HCT116 (cell line): ENCODE measurements at regions not wholly inside any gene's neighbourhood (a gene's known extent, or its start where the extent isn't known, plus 50 kb on each side); places are given as distances from the start of the nearest gene placed in this dataset.

ENCODE experiments used
- ATAC-seq: fragments of 200-7000 bp; cut with Tn5 transposase; 2 replicates; pipeline ENCODE4 v1.9.1; 2020; ENCODE audit warnings: mild to moderate bottlenecking, moderate library complexity
- BruUV-seq: library from RNA; stranded (reverse); fragments of 400-500 nt; replicated peaks from 2 replicates; lab custom pipeline; 2021; lab: Mats Ljungman, UMichigan
- CTCF ChIA-PET: fragments of 300-600 bp; sonication (Branson Sonifier 250); formaldehyde crosslinking; loops from one replicate; lab custom pipeline; 2021; ENCODE audit warnings: antibody characterized with exemption; lab: Charles Lee
- POLR2A ChIA-PET: fragments of 300-600, 350-600 bp; sonication (Branson Sonifier 250); formaldehyde crosslinking; loops from one replicate; lab custom pipeline; 2021; ENCODE audit warnings: antibody characterized with exemption; lab: Charles Lee
- RAD21 ChIA-PET, 2 experiments: fragments of 300-600 bp; sonication (Branson Sonifier 250); formaldehyde crosslinking; loops; one replicate each; lab custom pipeline; 2023; ENCODE audit warnings: low total read pairs in 2 of 2; ENCODE audit not compliant: uncharacterized antibody in 2 of 2, unreplicated experiment in 2 of 2, low non-redundant PET in 1 of 2; lab: Charles Lee
- DNase-seq: peaks from one replicate; pipeline ENCODE4 v3.0.0-alpha.2; 2010; ENCODE audit warnings: low read depth, low spot score
- H2AFZ ChIP-seq: fragments of 200-600 bp; shearing (Covaris generic), sonication (generic); 2 replicates; pipeline ENCODE4 v1.6.1; 2017; ENCODE audit warnings: low read depth, mixed run types, mixed read lengths, antibody characterized with exemption, low read length; ENCODE audit not compliant: poor library complexity, severe bottlenecking
- H3K27ac ChIP-seq: 2 replicates; pipeline ENCODE4 v1.5.1; 2012; ENCODE audit warnings: low read depth, low read length
- H3K27me3 ChIP-seq: fragments of 200-600 bp; sonication (generic); 2 replicates; pipeline ENCODE4 v1.6.1; 2016; ENCODE audit warnings: mixed run types, low read length, mixed read lengths; ENCODE audit not compliant: insufficient read depth
- H3K36me3 ChIP-seq, 2 experiments: fragments of 200-500 bp in 1 of 2; fragments of 200-600 bp in 1 of 2; sonication (Bioruptor generic) in 1 of 2; sonication (generic) in 1 of 2; 2 replicates each; pipeline versions ENCODE4 v1.5.1 to v1.6.1; 2014 to 2016; ENCODE audit warnings: low read length in 2 of 2, inconsistent platforms in 1 of 2, mixed read lengths in 1 of 2, mixed run types in 1 of 2; ENCODE audit not compliant: insufficient read depth in 2 of 2, control insufficient read depth in 1 of 2
- H3K4me1 ChIP-seq, 2 experiments: fragments of 200-600 bp in 1 of 2; sonication (generic) in 1 of 2; 2 replicates each; pipeline versions ENCODE4 v1.5.1 to v1.6.1; 2012 to 2017; ENCODE audit warnings: low read length in 2 of 2, inconsistent platforms in 1 of 2, mild to moderate bottlenecking in 1 of 2, mixed read lengths in 1 of 2, mixed run types in 1 of 2, moderate library complexity in 1 of 2; ENCODE audit not compliant: insufficient read depth in 2 of 2, control insufficient read depth in 1 of 2
- H3K4me2 ChIP-seq: fragments of 200-600 bp; sonication (generic); 2 replicates; pipeline ENCODE4 v1.6.1; 2017; ENCODE audit warnings: mixed run types, low read length, mixed read lengths
- H3K4me3 ChIP-seq, 2 experiments: fragments of 200-600 bp in 1 of 2; sonication (generic) in 1 of 2; replicated peaks in 1 of 2; 2 replicates each; pipeline ENCODE4 v1.5.1; 2011 to 2016; ENCODE audit warnings: low read length in 2 of 2, control low read depth in 1 of 2, low read depth in 1 of 2, mild to moderate bottlenecking in 1 of 2, mixed read lengths in 1 of 2, mixed run types in 1 of 2
- H3K79me2 ChIP-seq: fragments of 200-600 bp; sonication (generic); 2 replicates; pipeline ENCODE4 v1.6.1; 2017; ENCODE audit warnings: mild to moderate bottlenecking, mixed run types, low read length, moderate library complexity, mixed read lengths; ENCODE audit not compliant: insufficient read depth
- H3K9ac ChIP-seq: fragments of 200-600 bp; sonication (generic); 2 replicates; pipeline ENCODE4 v1.6.1; 2016; ENCODE audit warnings: low read length, mixed read lengths
- H3K9me2 ChIP-seq: fragments of 200-600 bp; sonication (generic), shearing (Covaris generic); 2 replicates; pipeline ENCODE4 v1.6.1; 2017; ENCODE audit warnings: mixed run types, mild to moderate bottlenecking, moderate library complexity; ENCODE audit not compliant: insufficient read depth
- H3K9me3 ChIP-seq, 2 experiments: fragments of 200-500 bp in 1 of 2; fragments of 200-600 bp in 1 of 2; sonication (Bioruptor generic) in 1 of 2; sonication (generic) in 1 of 2; 2 replicates each; pipeline ENCODE4 v1.6.1; 2014 to 2017; ENCODE audit warnings: low read length in 2 of 2, mixed read lengths in 2 of 2, inconsistent platforms in 1 of 2, low read depth in 1 of 2, mild to moderate bottlenecking in 1 of 2, mixed run types in 1 of 2, moderate library complexity in 1 of 2; ENCODE audit not compliant: control insufficient read depth in 1 of 2, insufficient read depth in 1 of 2
- H4K20me1 ChIP-seq: fragments of 200-600 bp; sonication (generic), shearing (Covaris generic); 2 replicates; pipeline ENCODE4 v1.6.1; 2017; ENCODE audit warnings: mixed run types, mild to moderate bottlenecking, moderate library complexity; ENCODE audit not compliant: insufficient read depth
- CTCF ChIP-seq, 3 experiments: fragments of 200-600 bp in 1 of 3; sonication (generic) in 1 of 3; IDR thresholded peaks in 2 of 3; conservative IDR thresholded peaks in 1 of 3; 2 replicates each; pipeline ENCODE4 v1.5.1; 2012 to 2017; ENCODE audit warnings: low read depth in 2 of 3, low read length in 2 of 3, antibody characterized with exemption in 1 of 3, borderline replicate concordance in 1 of 3, control low read depth in 1 of 3, mild to moderate bottlenecking in 1 of 3, mixed read lengths in 1 of 3, mixed run types in 1 of 3, moderate library complexity in 1 of 3; ENCODE audit not compliant: insufficient read depth in 1 of 3
- ELF1 ChIP-seq: IDR thresholded peaks from 2 replicates; pipeline ENCODE4 v1.6.1; 2012; ENCODE audit warnings: low read depth, borderline replicate concordance
- RAD21 ChIP-seq: IDR thresholded peaks from 2 replicates; pipeline ENCODE4 v1.6.1; 2012; ENCODE audit warnings: low read depth, mild to moderate bottlenecking
- REST ChIP-seq: IDR thresholded peaks from 2 replicates; pipeline ENCODE4 v1.6.1; 2012; ENCODE audit warnings: low read depth
- TCF7L2 ChIP-seq: IDR thresholded peaks from 2 replicates; pipeline ENCODE4 v1.7.0; 2011; ENCODE audit warnings: borderline replicate concordance, inconsistent platforms; ENCODE audit not compliant: insufficient read depth, insufficient read length; ENCODE audit errors: extremely low read depth
- intact Hi-C: fragments of 100-400 bp; cut with micrococcal nuclease; formaldehyde crosslinking; loops from 2 replicates; pipeline ENCODE4 v1.10.0; 2022
- TF ChIP-seq, protein P1 (sequence below): IDR thresholded peaks from 2 replicates; pipeline ENCODE4 v1.6.1; 2011; ENCODE audit warnings: mild to moderate bottlenecking, low read length, moderate library complexity; ENCODE audit not compliant: insufficient replicate concordance; ENCODE audit errors: extremely low read depth

GRCh38 chr9:73265876-73266275 lies 114.2 kb downstream of the ANXA1 start:
- no TSS peak for BruUV-seq
- H3K9ac ChIP-seq, result no peak overlapping the region
- intact Hi-C loops, result no loop called here
- RAD21 ChIA-PET, result no interaction called here
- H3K27ac ChIP-seq, result no peak overlapping the region
- no peak for DNase-seq
- CTCF ChIA-PET, result no interaction called here
- H3K4me3 ChIP-seq, result no peak overlapping the region
- no peaks in the 10 kb centered on the region for H3K9me3 ChIP-seq
- no peak for ATAC-seq
- no peaks in the 10 kb centered on the region for H3K36me3 ChIP-seq
- H3K9me2 ChIP-seq, result no peaks in the 10 kb centered on the region
- no peak for TF ChIP-seq REST
- TF ChIP-seq, all 23 proteins: peak for 0
- POLR2A ChIA-PET, result no interaction called here
- Histone ChIP-seq H3K27me3 (0 out of 2 replicates have a peak, but pooled peaks cover 3% of the 10 kb centered on the region), H3K4me2 (no peak overlapping the region), H3K79me2 (no peaks in the 10 kb centered on the region), H4K20me1 (no peaks in the 10 kb centered on the region), H2AFZ (no peak overlapping the region), H3K4me1 (no peaks in the 10 kb centered on the region)

- ChIA-PET POLR2A (no interaction called here), CTCF (interaction anchor here (0.7 to 3.4 kb wide), 15 partner anchors 9 to 1473 kb away, joined by 3 to 23 read pairs (median 3); no protein-coding TSS in a partner anchor), RAD21 (no interaction called here)
- 0 out of 2 replicates have a peak, but pooled peaks cover 9% of the 10 kb centered on the region for H3K27me3 ChIP-seq
- ATAC-seq, result peak; percentile 59
- no peak overlapping the region for H3K4me2 ChIP-seq
- peak; percentile 57 for TF ChIP-seq RAD21
- TF ChIP-seq CTCF (IDR thresholded peaks at IDR 0.05 in 2 of 3, conservative IDR thresholded peaks at IDR 0.05 in 1 of 3; ENCODE audit: borderline replicate concordance in 1 of 3, insufficient read depth in 1 of 3, low read depth in 2 of 3, low read length in 2 of 3), result peak; percentile 30 to 58 (median 33); a peak in 4 of 6 replicates
- TF ChIP-seq ELF1, result no peak
- TF ChIP-seq TCF7L2, result peak; percentile 35
- TF ChIP-seq, protein P1, sequence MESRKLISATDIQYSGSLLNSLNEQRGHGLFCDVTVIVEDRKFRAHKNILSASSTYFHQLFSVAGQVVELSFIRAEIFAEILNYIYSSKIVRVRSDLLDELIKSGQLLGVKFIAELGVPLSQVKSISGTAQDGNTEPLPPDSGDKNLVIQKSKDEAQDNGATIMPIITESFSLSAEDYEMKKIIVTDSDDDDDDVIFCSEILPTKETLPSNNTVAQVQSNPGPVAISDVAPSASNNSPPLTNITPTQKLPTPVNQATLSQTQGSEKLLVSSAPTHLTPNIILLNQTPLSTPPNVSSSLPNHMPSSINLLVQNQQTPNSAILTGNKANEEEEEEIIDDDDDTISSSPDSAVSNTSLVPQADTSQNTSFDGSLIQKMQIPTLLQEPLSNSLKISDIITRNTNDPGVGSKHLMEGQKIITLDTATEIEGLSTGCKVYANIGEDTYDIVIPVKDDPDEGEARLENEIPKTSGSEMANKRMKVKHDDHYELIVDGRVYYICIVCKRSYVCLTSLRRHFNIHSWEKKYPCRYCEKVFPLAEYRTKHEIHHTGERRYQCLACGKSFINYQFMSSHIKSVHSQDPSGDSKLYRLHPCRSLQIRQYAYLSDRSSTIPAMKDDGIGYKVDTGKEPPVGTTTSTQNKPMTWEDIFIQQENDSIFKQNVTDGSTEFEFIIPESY, result no peak
- no peak overlapping the region for H3K9ac ChIP-seq
- DNase-seq, result peak; percentile 6
- no peaks in the 10 kb centered on the region for H3K9me2 ChIP-seq
- no peaks in the 10 kb centered on the region for H3K9me3 ChIP-seq
- H3K4me3 ChIP-seq, result no peak overlapping the region
- no peaks in the 10 kb centered on the region for H4K20me1 ChIP-seq
- H3K27ac ChIP-seq, result no peak overlapping the region
- H2AFZ ChIP-seq, result no peak overlapping the region
- no peaks in the 10 kb centered on the region for H3K36me3 ChIP-seq
- 0 out of 4 replicates have a peak, but pooled peaks cover 0 to 5% of the 10 kb centered on the region in 2 experiments for H3K4me1 ChIP-seq
- BruUV-seq, result no TSS peak
- intact Hi-C loops, result no loop called here
- H3K79me2 ChIP-seq, result no peaks in the 10 kb centered on the region
Observed at GRCh38 chr9:73269430-73270101, 117.9 kb downstream of the ANXA1 start.
